Keratinocyte (primary cell): ENCODE measurements at regions not wholly inside any gene's neighbourhood (a gene's known extent, or its start where the extent isn't known, plus 50 kb on each side); places are given as distances from the start of the nearest gene placed in this dataset.

Experiments used
- DNase-seq: peaks from one replicate; pipeline ENCODE4 v3.0.0-alpha.2; 2011; ENCODE audit warnings: low read depth, missing footprints, low spot score
- FAIRE-seq: peaks from 2 replicates; lab custom pipeline; 2011; peaks lifted over from hg19 to GRCh38; lab: Jason Lieb, UNC
- H2AFZ ChIP-seq: 2 replicates; pipeline ENCODE4 v1.6.0; 2012; ENCODE audit warnings: low read length, control low read depth, inconsistent platforms; ENCODE audit not compliant: control insufficient read depth
- H3K27ac ChIP-seq: 2 replicates; pipeline ENCODE4 v1.5.1; 2011; ENCODE audit warnings: low read length; ENCODE audit not compliant: control insufficient read depth, insufficient read depth
- H3K27me3 ChIP-seq: 3 replicates; pipeline ENCODE4 v1.6.0; 2011; ENCODE audit warnings: low read length; ENCODE audit not compliant: control insufficient read depth, insufficient read depth; ENCODE audit errors: extremely low read depth
- H3K36me3 ChIP-seq, 2 experiments: 2 replicates in 1 of 2; 3 replicates in 1 of 2; pipeline ENCODE4 v1.5.1; 2011; ENCODE audit warnings: low read length in 2 of 2, mild to moderate bottlenecking in 1 of 2; ENCODE audit not compliant: control insufficient read depth in 2 of 2, insufficient read depth in 2 of 2; ENCODE audit errors: extremely low read depth in 1 of 2
- H3K4me1 ChIP-seq: 3 replicates; pipeline ENCODE4 v1.5.1; 2011; ENCODE audit warnings: low read length; ENCODE audit not compliant: control insufficient read depth, insufficient read depth; ENCODE audit errors: extremely low read depth
- H3K4me2 ChIP-seq: 3 replicates; pipeline ENCODE4 v1.6.0; 2011; ENCODE audit warnings: low read depth, low read length; ENCODE audit not compliant: control insufficient read depth, insufficient read depth; ENCODE audit errors: extremely low read depth
- H3K4me3 ChIP-seq, 3 experiments: fragments of 200-600 bp in 1 of 3; sonication (generic) in 1 of 3; 2 replicates in 2 of 3; 3 replicates in 1 of 3; pipeline ENCODE4 v1.5.1; 2011 to 2016; ENCODE audit warnings: low read length in 3 of 3, mild to moderate bottlenecking in 3 of 3, control low read depth in 2 of 3, inconsistent platforms in 1 of 3, low read depth in 1 of 3, mixed read lengths in 1 of 3, mixed run types in 1 of 3, moderate library complexity in 1 of 3; ENCODE audit not compliant: control insufficient read depth in 2 of 3, insufficient read depth in 2 of 3; ENCODE audit errors: extremely low read depth in 1 of 3
- H3K79me2 ChIP-seq: 2 replicates; pipeline ENCODE4 v1.6.0; 2012; ENCODE audit warnings: low read length; ENCODE audit not compliant: control insufficient read depth, insufficient read depth
- H3K9ac ChIP-seq: 3 replicates; pipeline ENCODE4 v1.6.0; 2011; ENCODE audit warnings: low read length; ENCODE audit not compliant: control insufficient read depth, insufficient read depth; ENCODE audit errors: extremely low read depth
- H3K9me1 ChIP-seq: 3 replicates; pipeline ENCODE4 v1.6.0; 2011; ENCODE audit warnings: low read length; ENCODE audit not compliant: control insufficient read depth, insufficient read depth; ENCODE audit errors: extremely low read depth
- H3K9me3 ChIP-seq: 2 replicates; pipeline ENCODE4 v1.5.1; 2012; ENCODE audit warnings: low read depth, low read length; ENCODE audit not compliant: control insufficient read depth
- H4K20me1 ChIP-seq: 3 replicates; pipeline ENCODE4 v1.6.0; 2011; ENCODE audit warnings: low read length; ENCODE audit not compliant: control insufficient read depth, insufficient read depth; ENCODE audit errors: extremely low read depth
- CTCF ChIP-seq, 3 experiments: IDR thresholded peaks in 1 of 3; conservative IDR thresholded peaks in 1 of 3; optimal IDR thresholded peaks in 1 of 3; 2 replicates in 2 of 3; 3 replicates in 1 of 3; pipeline versions ENCODE3 to v1.5.1; 2011; ENCODE audit warnings: low read length in 3 of 3, mild to moderate bottlenecking in 3 of 3, moderate library complexity in 2 of 3, control low read depth in 1 of 3, inconsistent platforms in 1 of 3; ENCODE audit not compliant: insufficient read depth in 2 of 3; ENCODE audit errors: extremely low read depth in 1 of 3
- EZH2 ChIP-seq: IDR thresholded peaks from one replicate; pipeline ENCODE4 v1.6.1; 2012; ENCODE audit warnings: inconsistent platforms, mild to moderate bottlenecking, low read length, moderate library complexity
- dilution Hi-C: fragments of 300-500 bp; cut with MboI; formaldehyde crosslinking; loops from one replicate; pipeline ENCODE4 v1.7.0; 2020; ENCODE audit warnings: low sequenced_read_pairs; ENCODE audit not compliant: extremely low pct_ligation_motif_present

- Histone ChIP-seq H3K27ac (no peak overlapping the region), H3K4me1 (no peaks in the 10 kb centered on the region), H2AFZ (no peak overlapping the region), H3K27me3 (no peaks in the 10 kb centered on the region), H3K9ac (no peak overlapping the region), H3K36me3 (no peaks in the 10 kb centered on the region), H3K9me1 (no peaks in the 10 kb centered on the region), H3K4me2 (no peak overlapping the region), H3K79me2 (no peaks in the 10 kb centered on the region), H3K9me3 (no peaks in the 10 kb centered on the region), H4K20me1 (no peaks in the 10 kb centered on the region), H3K4me3 (no peak overlapping the region)
- no peak for TF ChIP-seq EZH2
- TF ChIP-seq CTCF (optimal IDR thresholded peaks at IDR 0.05 in 1 of 3, IDR thresholded peaks at IDR 0.05 in 1 of 3, conservative IDR thresholded peaks at IDR 0.05 in 1 of 3; ENCODE audit: extremely low read depth in 1 of 3, insufficient read depth in 2 of 3, low read length in 3 of 3) = no peak
- no peak for FAIRE-seq
- no peak for DNase-seq
- dilution Hi-C loops = no loop called here
These were observed 386.6 kb upstream of the DPH6 start for GRCh38 chr15:35932531-35932930.

GRCh38 chr15:35933531-35933930, 387.6 kb upstream of the DPH6 start:
- Histone ChIP-seq H3K4me3 (no peak overlapping the region), H3K9ac (no peak overlapping the region), H3K4me2 (no peak overlapping the region), H4K20me1 (no peaks in the 10 kb centered on the region), H3K36me3 (no peaks in the 10 kb centered on the region), H3K9me3 (no peaks in the 10 kb centered on the region), H3K79me2 (no peaks in the 10 kb centered on the region), H3K9me1 (no peaks in the 10 kb centered on the region), H3K27me3 (no peaks in the 10 kb centered on the region), H3K27ac (no peak overlapping the region), H3K4me1 (no peaks in the 10 kb centered on the region), H2AFZ (no peak overlapping the region)
- FAIRE-seq = no peak
- TF ChIP-seq CTCF (optimal IDR thresholded peaks at IDR 0.05 in 1 of 3, IDR thresholded peaks at IDR 0.05 in 1 of 3, conservative IDR thresholded peaks at IDR 0.05 in 1 of 3; ENCODE audit: extremely low read depth in 1 of 3, insufficient read depth in 2 of 3, low read length in 3 of 3) = no peak
- no peak for TF ChIP-seq EZH2
- dilution Hi-C loops = no loop called here
- no peak for DNase-seq
